ENCODE measurements at regions not wholly inside any gene's neighbourhood (a gene's known extent, or its start where the extent isn't known, plus 50 kb on each side); places are given as distances from the start of the nearest gene placed in this dataset.
"Not testable (repeated sequence)": the region's sequence is repeated elsewhere in the genome, so short reads cannot be mapped to it uniquely, and the experiment has no call there.

GRCh38 chrX:5289949-5290348 lies 938.7 kb downstream of the NLGN4X start:
- DNase-seq: not testable (repeated sequence)

- DNase-seq: no peak
These were observed 949.8 kb downstream of the NLGN4X start for GRCh38 chrX:5278908-5279307.

- DNase-seq: no peak
These were observed 963.3 kb downstream of the NLGN4X start for GRCh38 chrX:5265324-5265850.

DNA sequence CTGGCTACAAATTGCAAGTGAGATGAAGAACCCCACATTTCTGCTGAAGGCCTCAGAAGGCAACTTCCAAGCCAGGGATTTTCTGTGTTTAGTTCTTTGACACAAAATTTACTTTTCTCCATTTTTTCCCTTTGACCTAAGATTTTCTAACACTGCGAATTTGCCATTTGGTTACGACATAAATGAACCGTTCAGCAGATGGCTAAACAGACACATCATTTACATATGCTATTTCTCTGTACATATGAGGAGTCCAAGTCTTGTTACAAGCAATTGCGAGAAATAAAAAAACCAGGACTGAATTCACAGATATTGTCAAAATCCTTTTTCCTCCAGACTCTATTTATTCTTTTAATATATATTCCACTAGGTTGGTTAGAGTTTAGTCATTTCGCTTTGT lies 978.6 kb downstream of the NLGN4X start:
- no peak for DNase-seq

- no peak for DNase-seq
These were observed 986.4 kb downstream of the NLGN4X start for GRCh38 chrX:5242091-5242790.

DNA sequence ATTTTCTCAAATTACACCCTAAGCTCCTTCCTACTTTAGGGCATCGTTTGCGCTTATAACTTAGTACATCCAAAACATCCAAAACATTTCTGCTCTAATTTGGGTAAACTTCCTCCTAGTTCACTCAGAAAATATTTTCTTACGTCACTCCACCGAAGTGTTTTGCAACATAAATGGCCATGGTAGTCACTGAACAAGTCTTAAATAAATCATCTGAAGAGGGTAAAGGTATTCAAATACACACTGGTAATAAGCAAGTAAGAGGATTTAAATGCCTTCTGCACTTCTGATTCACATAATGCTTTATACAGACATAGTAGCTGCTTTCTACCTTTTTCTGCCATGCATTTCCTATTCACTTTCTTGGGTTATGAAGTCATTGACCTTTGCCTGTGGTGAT lies 991.9 kb downstream of the NLGN4X start:
- DNase-seq: no peak

- no peak for DNase-seq
These were observed 992.6 kb downstream of the NLGN4X start for GRCh38 chrX:5236096-5236495.

GRCh38 chrX:5233830-5234229 lies 994.8 kb downstream of the NLGN4X start:
- DNase-seq: no peak

GRCh38 chrX:5220421-5220820 lies 1008.2 kb downstream of the NLGN4X start:
- no peak for DNase-seq

GRCh38 chrX:5194806-5195205 lies 1033.9 kb downstream of the NLGN4X start:
- no peak for DNase-seq

GRCh38 chrX:5180135-5180741 lies 1048.4 kb downstream of the NLGN4X start:
- DNase-seq: no peak

- DNase-seq: no peak
These were observed 1051.9 kb downstream of the NLGN4X start for GRCh38 chrX:5176766-5177165.

- no peak for DNase-seq
These were observed 1065.0 kb downstream of the NLGN4X start for GRCh38 chrX:5163663-5164062.

GRCh38 chrX:5155301-5155700 lies 1073.4 kb downstream of the NLGN4X start:
- DNase-seq: no peak

DNA sequence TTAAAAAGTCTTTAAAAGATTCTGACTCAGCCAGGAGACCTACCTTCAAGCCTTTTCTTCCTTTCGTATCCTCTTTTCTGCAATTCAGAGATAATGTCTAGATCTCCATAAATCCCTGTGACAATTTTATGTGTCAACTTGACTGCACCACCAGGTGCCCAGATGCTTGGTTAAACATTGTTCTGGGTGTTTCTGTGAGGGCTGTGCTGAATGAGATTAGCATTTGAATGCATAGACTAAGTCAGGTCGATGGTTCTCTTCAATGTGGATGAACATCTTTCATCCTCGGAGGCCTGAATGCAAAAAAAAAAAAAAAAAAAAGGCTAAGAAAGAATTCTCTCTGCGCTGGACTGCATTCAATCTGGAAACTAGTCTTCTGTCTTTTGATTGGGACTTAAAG lies 1082.7 kb downstream of the NLGN4X start:
- no peak for DNase-seq

DNA sequence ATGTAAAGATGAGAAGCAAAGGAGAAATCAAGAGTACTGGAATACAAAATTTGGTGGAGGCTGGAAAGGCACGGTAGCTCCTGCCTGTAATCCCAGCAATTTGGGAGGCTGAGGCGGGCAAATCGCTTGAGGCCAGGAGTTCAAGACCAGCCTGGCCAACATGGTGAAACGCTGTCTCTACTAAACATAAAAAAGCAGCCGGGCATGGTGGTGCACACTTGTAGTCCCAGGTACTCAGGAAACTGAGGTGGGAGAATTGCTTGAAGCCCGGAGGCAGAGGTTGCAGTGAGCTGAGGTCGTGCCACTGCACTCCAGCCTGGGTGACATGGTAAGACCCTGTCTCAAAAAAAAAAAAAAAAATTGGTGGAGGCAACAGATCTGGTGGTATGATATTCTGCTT lies 1086.0 kb downstream of the NLGN4X start:
- DNase-seq: no peak

- no peak for DNase-seq
These were observed 1106.4 kb downstream of the NLGN4X start for GRCh38 chrX:5122181-5122678.

DNA sequence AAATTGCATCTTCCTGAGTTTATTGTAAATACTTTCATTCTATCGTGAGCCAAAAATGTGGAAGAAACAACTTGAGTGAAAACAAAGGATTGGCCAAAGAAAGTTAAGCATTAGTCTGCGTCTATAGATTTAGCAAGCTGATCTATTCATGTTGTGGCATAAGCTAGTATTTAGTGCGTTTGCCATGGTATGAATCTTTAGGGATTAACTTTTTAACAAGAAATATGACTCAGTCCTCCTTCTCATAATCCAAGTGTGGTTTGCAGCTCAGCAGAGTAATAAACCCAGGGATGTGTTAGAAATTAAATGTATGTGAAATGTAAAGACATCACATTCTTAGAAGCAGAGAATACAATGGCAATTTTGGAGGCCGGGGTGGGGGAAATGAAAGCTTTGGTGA lies 1110.9 kb downstream of the NLGN4X start:
- no peak for DNase-seq

GRCh38 chrX:5113128-5113527 lies 1115.5 kb downstream of the NLGN4X start:
- no peak for DNase-seq

DNA sequence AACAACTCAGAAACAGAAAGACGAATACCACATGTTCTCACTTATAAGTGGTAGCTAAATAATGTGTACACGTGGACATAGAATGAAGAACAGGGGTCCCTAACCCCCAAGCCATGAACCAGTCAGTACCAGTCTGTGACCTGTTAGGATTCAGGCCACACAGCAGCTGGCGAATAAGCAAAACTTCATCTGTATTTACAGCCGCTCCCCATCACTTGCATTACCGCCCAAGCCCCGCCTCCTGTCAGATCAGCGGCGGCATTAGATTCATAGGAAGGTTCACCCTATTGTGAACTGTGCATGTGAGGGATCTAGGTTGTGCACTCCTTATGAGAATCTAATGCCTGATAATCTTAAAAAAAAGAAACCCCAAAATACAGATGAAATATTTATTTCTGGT lies 1128.7 kb downstream of the NLGN4X start:
- DNase-seq: no peak

DNA sequence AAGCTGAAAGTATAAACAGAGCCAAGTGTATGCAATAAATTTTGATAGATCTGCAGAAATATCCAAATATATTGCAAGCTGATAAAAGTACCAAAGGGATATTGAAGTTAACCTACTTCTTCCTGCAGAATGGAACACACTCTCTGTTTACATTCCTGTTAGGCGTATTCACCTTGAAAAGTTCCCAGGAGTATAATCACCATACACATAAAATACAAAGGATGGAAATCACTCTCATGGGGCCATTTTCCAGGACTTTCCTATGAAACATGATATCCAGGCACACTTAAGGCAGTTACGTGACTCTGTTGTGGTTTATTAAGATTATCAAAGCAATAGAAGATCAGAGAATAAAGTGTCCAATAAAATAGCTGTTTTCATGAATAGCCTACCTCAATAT lies 1142.3 kb downstream of the NLGN4X start:
- DNase-seq: no peak

DNA sequence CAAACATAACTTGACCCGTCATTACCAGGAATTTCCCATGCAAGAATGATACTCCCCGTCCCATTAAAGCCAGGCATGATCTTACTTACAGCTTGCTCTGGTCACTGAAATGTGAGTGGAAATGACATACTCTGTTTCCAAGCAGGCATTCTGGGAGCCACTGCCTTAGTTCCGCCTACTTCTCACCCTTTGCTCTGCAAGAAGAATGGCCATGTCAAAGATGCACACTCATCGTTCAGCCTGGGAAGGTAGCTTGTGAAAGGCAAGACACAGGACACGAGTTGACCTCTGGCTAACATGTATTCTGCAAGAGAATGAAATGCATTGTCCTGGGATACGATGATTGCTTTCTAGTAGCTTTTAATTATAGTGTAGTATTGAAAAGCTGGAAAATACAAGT lies 1144.4 kb downstream of the NLGN4X start:
- DNase-seq: no peak

DNA sequence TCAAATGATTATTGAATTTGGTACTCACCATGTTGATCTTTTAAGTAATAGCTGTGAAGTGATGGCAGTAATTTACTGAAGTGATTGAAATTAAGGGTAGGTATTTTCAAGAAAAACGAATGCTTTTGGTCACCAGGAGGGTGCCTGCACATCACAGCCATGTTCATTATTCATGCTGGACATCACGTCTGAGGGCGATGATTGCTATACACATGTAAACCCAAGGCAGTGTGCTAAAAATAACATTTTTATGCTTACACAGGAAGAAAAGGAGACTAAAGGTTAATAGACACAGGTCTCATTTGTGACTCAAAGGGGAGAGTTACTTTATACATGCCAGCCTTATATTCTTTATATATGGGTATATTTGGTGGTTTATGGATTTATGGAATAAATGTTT lies 1146.0 kb downstream of the NLGN4X start:
- DNase-seq: no peak

DNA sequence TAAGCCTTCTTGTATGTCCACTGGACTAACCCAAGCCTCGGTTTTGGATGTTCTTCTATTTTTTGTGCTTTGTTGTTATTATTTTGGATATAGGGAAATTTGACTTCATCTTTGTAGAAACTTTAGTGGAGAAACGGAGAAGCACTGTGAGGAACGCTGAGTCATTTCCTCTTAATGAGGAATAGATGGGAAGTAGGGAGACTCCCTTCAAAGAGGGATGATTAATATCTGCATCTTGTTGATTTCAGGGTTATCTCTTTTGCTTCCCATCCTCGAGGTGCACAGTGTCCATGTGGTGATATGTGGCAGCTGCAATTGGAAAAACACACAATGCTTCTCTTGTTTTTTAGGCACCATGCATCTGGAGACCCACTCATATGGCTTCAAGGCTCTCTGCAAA lies 1147.9 kb downstream of the NLGN4X start:
- DNase-seq: no peak

DNA sequence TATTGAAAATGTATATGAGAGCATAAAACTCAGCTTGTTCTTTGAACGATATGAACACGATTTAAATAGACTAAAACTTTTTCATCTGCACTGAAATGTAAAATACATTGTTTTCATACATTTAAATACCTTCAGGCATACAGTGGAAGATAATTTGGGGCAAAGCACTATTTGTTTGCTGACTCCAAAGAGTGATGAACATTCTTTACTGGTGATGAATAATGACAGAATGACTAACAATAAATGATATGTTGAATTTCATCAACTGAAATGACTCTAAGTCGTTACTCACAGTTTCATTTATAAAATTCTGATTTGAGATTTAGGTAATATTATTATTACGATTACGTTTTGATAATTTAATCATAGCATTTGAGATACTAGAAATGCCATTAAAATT lies 1160.1 kb downstream of the NLGN4X start:
- no peak for DNase-seq

Data from activated T-cell treated with anti-CD3 and anti-CD28 coated beads, Interleukin-2, amount 50 U/mL, for 48 hours (primary cell).